Liver (tissue), 7 donors: ENCODE measurements at regions not wholly inside any gene's neighbourhood (a gene's known extent, or its start where the extent isn't known, plus 50 kb on each side); places are given as distances from the start of the nearest gene placed in this dataset.
"Not testable (repeated sequence)": the region's sequence is repeated elsewhere in the genome, so short reads cannot be mapped to it uniquely, and the experiment has no call there.

Source experiments
- DNase-seq: peaks from one replicate; pipeline ENCODE4 v3.0.0-alpha.2; 2017; ENCODE audit warnings: low spot score
- H3K27ac ChIP-seq, 2 donors: one replicate each; pipeline ENCODE4 v1.7.0; 2013; ENCODE audit warnings: inconsistent platforms in 2 of 2, low read length in 2 of 2, control low read depth in 1 of 2, low read depth in 1 of 2, mild to moderate bottlenecking in 1 of 2
- H3K27me3 ChIP-seq, 4 donors: one replicate each; pipeline versions ENCODE4 v1.6.1 to v1.7.0; 2013; ENCODE audit warnings: low read length in 3 of 4, inconsistent platforms in 1 of 4, mild to moderate bottlenecking in 1 of 4, moderate library complexity in 1 of 4; ENCODE audit not compliant: control insufficient read depth in 4 of 4, insufficient read depth in 4 of 4
- H3K36me3 ChIP-seq, 4 donors: one replicate each; pipeline versions ENCODE4 v1.6.1 to v1.7.0; 2013; ENCODE audit warnings: low read length in 3 of 4, mild to moderate bottlenecking in 3 of 4, low read depth in 1 of 4, moderate library complexity in 1 of 4; ENCODE audit not compliant: control insufficient read depth in 4 of 4, insufficient read depth in 3 of 4
- H3K4me1 ChIP-seq, 4 donors: one replicate each; pipeline versions ENCODE4 v1.6.1 to v1.7.0; 2013; ENCODE audit warnings: low read length in 3 of 4, mild to moderate bottlenecking in 3 of 4, moderate library complexity in 1 of 4; ENCODE audit not compliant: control insufficient read depth in 4 of 4, insufficient read depth in 4 of 4
- H3K4me3 ChIP-seq, 3 donors: one replicate each; pipeline versions ENCODE4 v1.6.1 to v1.7.0; 2013; ENCODE audit warnings: low read length in 3 of 3, control low read depth in 1 of 3, low read depth in 1 of 3, mild to moderate bottlenecking in 1 of 3
- H3K9ac ChIP-seq, 2 donors: one replicate each; pipeline ENCODE4 v1.7.0; 2013; ENCODE audit warnings: low read length in 2 of 2, mild to moderate bottlenecking in 2 of 2, moderate library complexity in 2 of 2, control low read depth in 1 of 2, low read depth in 1 of 2
- H3K9me3 ChIP-seq, 4 donors: one replicate each; pipeline versions ENCODE4 v1.6.1 to v1.7.0; 2013; ENCODE audit warnings: low read length in 3 of 4; ENCODE audit not compliant: control insufficient read depth in 4 of 4
- ATF3 ChIP-seq: IDR thresholded peaks from 2 replicates; pipeline ENCODE4 v1.6.1; 2016; ENCODE audit warnings: antibody characterized with exemption
- EGR1 ChIP-seq, 2 donors: IDR thresholded peaks; 2 replicates each; pipeline ENCODE4 v1.6.1; 2016 to 2018; ENCODE audit warnings: antibody characterized with exemption in 2 of 2, low read depth in 2 of 2
- FOXA2 ChIP-seq: IDR thresholded peaks from 2 replicates; pipeline ENCODE4 v1.6.1; 2016; ENCODE audit warnings: antibody characterized with exemption
- GABPA ChIP-seq, 2 donors: IDR thresholded peaks in 1 of 2; conservative IDR thresholded peaks in 1 of 2; 2 replicates each; pipeline ENCODE4 v1.6.1; 2016; ENCODE audit warnings: antibody characterized with exemption in 2 of 2, mild to moderate bottlenecking in 1 of 2, moderate library complexity in 1 of 2
- HNF4A ChIP-seq, 2 donors: conservative IDR thresholded peaks; 2 replicates each; pipeline ENCODE4 v1.6.1; 2016; ENCODE audit warnings: antibody characterized with exemption in 2 of 2, mild to moderate bottlenecking in 2 of 2
- HNF4G ChIP-seq: IDR thresholded peaks from 2 replicates; pipeline ENCODE4 v1.6.1; 2016; ENCODE audit warnings: antibody characterized with exemption
- REST ChIP-seq: IDR thresholded peaks from 2 replicates; pipeline ENCODE4 v1.6.1; 2016; ENCODE audit warnings: antibody characterized with exemption, mild to moderate bottlenecking
- RXRA ChIP-seq, 2 donors: IDR thresholded peaks; 2 replicates each; pipeline ENCODE4 v1.6.1; 2017 to 2018; ENCODE audit warnings: antibody characterized with exemption in 2 of 2, mild to moderate bottlenecking in 1 of 2
- YY1 ChIP-seq: IDR thresholded peaks from 2 replicates; pipeline ENCODE4 v1.6.1; 2016; ENCODE audit warnings: antibody characterized with exemption, mild to moderate bottlenecking
- ZBTB33 ChIP-seq: IDR thresholded peaks from 2 replicates; pipeline ENCODE4 v1.6.1; 2016; ENCODE audit warnings: antibody characterized with exemption
- WGBS: extraction: QIAGEN DNeasy Blood & Tissue Kit; methylation state at CpG from one replicate; pipeline ENCODE4 v1.1.7; 2013; 5-methylcytosine and 5-hydroxymethylcytosine counted together
- donor health status: healthy.
- donor health status: healthy.
- donor health status: healthy.
- donor health status: healthy.

GRCh38 chr1:90817399-90817798, 100.3 kb upstream of the BARHL2 start:
- WGBS, result 67% methylated on average over 3 of the region's 3 CpGs
- no peaks in the 10 kb centered on the region for H3K27me3 ChIP-seq
- H3K27ac ChIP-seq, result no peak overlapping the region
- H3K4me1 ChIP-seq, result no peaks in the 10 kb centered on the region
- H3K9ac ChIP-seq, result no peak overlapping the region
- TF ChIP-seq ATF3 (no peak), YY1 (no peak), GABPA (IDR thresholded peaks at IDR 0.05 in 1 of 2, conservative IDR thresholded peaks at IDR 0.05 in 1 of 2) (no peak), EGR1 (IDR thresholded peaks at IDR 0.05; ENCODE audit: low read depth in 2 of 2) (no peak), HNF4A (conservative IDR thresholded peaks at IDR 0.05) (no peak), HNF4G (no peak), FOXA2 (no peak), ZBTB33 (no peak), RXRA (IDR thresholded peaks at IDR 0.05) (no peak), REST (no peak)
- H3K9me3 ChIP-seq, result no peaks in the 10 kb centered on the region
- H3K4me3 ChIP-seq, result no peak overlapping the region
- no peaks in the 10 kb centered on the region for H3K36me3 ChIP-seq
- DNase-seq, result no peak

GRCh38 chr1:90812237-90812636, 95.1 kb upstream of the BARHL2 start:
- not testable (repeated sequence) for H3K9me3 ChIP-seq, H3K36me3 ChIP-seq, H3K27me3 ChIP-seq, H3K4me1 ChIP-seq, H3K9ac ChIP-seq, H3K27ac ChIP-seq, DNase-seq, H3K4me3 ChIP-seq
- 92% methylated on average over 6 of the region's 6 CpGs for WGBS

GRCh38 chr1:90811444-90811950, 94.4 kb upstream of the BARHL2 start:
- not testable (repeated sequence) for H3K27ac ChIP-seq, H3K4me3 ChIP-seq, H3K27me3 ChIP-seq

More at GRCh38 chr1:90811444-90811950, 94.4 kb upstream of the BARHL2 start:
- H3K4me1 ChIP-seq, H3K36me3 ChIP-seq, DNase-seq, H3K9me3 ChIP-seq, H3K9ac ChIP-seq: not testable (repeated sequence)
- 79% methylated on average over 5 of the region's 5 CpGs for WGBS
